HG03565 (cell line): ENCODE measurements at regions not wholly inside any gene's neighbourhood (a gene's known extent, or its start where the extent isn't known, plus 50 kb on each side); places are given as distances from the start of the nearest gene placed in this dataset.
A peak's percentile ranks its signal among the peaks of the same experiment; 100 is the strongest.
"Not testable (repeated sequence)": the region's sequence is repeated elsewhere in the genome, so short reads cannot be mapped to it uniquely, and the experiment has no call there.

ENCODE experiments used
- ATAC-seq: cut with Tn5 transposase; IDR thresholded peaks from one replicate; pipeline ENCODE4 v1.9.1; 2021; ENCODE audit warnings: mild to moderate bottlenecking, moderate library complexity; ENCODE audit not compliant: unreplicated experiment

DNA sequence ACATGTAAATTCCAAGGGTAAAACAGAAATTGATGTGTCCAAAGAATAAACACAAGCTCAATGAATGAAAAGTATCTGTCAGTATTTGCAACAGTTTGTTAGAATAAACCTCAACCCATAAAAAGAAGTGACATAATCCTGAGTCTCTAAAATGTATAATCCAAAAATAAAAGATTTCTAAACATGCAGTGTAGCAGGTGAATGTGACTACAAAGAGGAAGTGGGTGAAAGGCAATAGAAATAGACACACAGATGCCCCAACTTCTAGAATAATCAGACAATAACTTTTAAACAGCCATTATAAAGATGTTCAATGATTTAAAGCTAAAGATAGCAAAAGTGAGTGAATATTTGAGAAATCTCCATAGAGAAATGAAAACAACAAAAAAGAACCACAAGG is 1009.2 kb upstream of the GJE1 start:
- ATAC-seq, result no peak

DNA sequence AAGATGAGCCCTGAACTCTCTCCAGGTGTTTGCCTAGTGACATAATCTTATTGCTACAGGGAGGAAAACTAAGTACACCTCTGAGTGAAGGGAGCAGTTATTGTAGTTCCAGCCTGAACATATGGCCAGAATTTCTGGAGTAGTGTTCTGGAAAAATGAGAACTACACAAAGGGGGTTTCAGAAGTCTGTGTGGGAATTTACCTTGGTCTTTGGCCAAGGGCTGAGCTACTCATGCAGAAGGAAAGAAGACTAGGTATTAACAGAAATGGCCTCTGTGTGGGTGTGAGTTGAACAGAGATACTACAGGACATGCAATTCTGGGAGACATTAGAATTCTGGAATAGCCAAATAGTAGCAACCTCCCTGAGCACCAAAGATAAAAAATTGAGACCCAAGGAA is 1009.7 kb upstream of the GJE1 start:
- ATAC-seq, result no peak

DNA sequence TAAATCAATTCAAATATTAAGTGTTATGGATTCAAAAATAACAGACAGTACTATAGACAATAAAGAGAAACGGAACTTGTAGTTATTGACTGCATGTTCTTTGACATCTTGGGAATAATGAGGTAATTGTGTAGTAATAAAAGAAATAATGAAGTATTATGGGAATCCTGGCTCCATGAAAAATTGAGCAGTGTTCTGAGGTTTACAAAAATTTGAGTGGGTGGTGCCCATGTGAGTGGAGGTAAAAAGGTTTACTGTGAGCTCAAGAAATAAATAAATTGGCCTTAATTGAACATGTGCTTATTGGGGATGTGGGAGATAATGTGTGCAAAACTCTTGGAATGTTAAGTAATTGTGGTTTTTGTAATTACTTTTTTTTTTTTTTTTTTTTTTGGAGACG is 1013.7 kb upstream of the GJE1 start:
- ATAC-seq, result no peak

GRCh38 chr6:141117874-141118273 is 1014.9 kb upstream of the GJE1 start:
- ATAC-seq, result no peak

GRCh38 chr6:141110481-141110880 is 1022.2 kb upstream of the GJE1 start:
- no peak for ATAC-seq

- ATAC-seq, result no peak
These were observed 1025.0 kb upstream of the GJE1 start for GRCh38 chr6:141107591-141108160.

DNA sequence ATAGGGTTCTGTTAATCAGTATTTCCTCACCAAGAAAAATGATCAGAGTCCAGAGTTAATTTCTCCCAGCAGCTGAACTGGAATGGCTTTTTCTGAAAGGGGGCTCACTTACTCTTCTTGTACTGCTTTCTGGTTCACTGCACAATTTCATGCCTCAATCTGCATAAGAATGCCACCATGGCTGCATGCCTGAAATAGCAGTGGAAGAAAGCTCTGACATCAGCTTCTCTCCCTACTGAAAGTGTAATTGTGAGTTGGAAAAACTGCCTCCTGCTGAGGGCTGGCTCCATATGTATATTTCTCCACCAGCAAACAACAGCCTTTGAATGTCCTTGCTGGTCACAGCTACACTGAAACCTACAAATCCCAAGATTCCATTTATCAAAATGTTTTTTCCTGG is 1027.2 kb upstream of the GJE1 start:
- no peak for ATAC-seq

DNA sequence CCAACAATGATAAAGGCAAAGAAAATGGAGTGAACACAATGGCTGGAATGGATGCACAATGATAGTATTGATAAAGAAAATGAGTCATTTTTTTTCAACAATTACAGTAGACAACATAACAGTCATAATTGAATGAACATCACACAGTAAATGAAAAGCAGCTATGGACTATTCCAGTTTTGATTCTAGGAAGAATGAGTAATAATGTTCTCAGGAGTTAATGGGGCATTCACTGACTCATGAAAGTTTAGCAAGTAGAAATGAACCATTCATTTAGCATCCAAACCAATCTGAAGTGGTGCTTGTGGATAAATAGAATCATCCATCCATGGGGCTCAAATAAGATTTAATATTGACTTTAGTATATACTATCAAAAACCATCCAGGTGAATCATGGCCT is 1029.5 kb upstream of the GJE1 start:
- no peak for ATAC-seq

DNA sequence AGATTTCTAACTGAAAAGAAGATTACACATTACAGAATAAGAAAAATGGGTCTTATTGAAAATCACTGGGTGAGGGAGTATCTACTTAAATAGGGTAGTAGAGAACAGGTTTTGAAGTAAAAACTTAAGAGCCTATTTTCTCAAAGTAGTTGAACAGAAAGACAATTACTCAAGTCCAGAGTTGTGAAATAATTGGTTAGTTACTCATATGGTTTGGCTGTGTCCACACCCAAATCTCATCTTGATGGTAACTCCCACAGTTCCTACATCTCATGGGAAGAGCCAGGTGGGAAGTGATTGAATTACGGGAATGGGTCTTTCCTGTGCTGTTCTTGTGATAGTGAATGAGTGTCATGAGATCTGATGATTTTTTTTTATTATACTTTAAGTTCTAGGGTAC is 1035.3 kb upstream of the GJE1 start:
- ATAC-seq, result no peak

DNA sequence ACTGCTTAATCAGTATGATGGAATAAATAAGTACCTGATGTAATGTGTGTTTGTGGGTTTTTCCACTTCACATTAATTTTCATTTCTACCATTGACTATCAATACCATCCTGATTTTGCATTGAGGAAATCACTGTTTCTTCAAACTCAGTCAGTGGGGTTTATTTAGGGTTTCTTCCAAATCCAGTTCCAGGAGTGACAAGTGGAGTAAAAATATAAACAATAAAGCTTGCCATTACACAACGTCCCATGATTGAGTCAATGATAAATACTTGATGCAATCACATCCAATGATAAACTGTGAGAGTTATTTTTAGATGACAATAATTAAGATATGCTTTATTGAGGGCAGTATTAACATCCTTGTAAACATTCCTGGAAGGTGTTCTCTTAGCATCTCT is 1037.4 kb upstream of the GJE1 start:
- ATAC-seq, result no peak

DNA sequence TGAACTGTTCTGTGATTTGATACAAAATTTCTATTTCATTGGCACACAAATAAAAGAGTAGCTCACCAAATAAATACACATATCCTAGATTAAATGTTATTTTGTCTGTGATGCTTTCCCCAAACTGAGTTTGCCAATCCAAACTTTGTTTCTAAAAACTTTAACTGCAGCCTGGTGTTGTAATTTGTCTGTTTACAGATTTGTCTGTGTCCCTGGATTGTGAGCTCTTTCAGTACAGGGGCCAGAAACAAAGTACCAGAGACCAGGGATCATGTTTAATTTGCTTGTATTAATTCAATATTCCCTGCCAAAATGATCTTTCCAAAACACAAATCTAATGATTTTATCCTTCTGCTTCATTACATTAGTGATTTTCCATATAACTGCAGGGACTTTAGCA is 1044.6 kb upstream of the GJE1 start:
- ATAC-seq, result no peak

DNA sequence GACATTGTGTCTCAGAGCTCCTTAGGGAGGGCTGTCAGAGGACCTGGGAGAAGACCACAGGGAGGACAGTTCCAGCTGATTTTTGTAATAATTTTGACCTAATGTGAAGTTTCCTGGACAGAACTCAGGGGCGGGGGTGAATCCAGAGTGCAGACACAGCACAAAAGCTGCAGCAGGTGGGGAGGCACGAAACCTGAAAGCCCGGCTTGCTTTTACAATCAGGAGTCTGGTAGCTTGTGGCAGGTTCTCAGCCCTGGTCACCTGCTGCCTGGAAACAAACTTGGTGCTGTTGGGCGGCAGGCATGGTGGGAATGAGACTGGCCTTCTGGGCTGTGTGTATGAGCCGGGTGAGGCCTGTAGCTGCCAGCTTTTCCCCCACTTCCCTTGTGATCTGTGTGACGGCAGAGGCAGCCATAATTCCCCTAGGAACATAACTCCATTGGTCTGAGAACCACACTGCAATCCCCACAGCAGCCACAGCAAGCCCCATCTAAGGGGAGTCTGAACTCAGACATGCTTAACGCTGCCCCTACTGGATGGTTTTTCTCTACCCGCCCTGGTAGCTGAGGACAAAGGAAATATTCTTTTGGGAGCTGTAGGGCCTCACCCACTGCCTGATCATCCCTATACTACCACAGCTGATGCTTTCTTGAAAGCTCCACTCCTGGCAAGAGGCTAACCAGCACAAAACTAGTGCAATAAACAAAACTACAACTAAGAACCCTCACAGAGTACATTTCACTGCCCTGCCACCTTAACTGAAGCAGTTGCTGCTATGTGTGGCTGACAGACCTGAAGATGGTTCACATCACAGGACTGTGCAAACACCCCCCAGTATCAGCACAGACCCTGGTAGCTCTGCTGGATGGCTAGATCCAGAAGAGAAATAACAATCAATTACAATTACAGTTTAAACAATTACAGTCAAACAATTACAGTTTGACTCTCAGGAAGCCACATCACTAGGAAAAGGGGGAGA is 1055.1 kb upstream of the GJE1 start:
- peak; percentile 82 for ATAC-seq

DNA sequence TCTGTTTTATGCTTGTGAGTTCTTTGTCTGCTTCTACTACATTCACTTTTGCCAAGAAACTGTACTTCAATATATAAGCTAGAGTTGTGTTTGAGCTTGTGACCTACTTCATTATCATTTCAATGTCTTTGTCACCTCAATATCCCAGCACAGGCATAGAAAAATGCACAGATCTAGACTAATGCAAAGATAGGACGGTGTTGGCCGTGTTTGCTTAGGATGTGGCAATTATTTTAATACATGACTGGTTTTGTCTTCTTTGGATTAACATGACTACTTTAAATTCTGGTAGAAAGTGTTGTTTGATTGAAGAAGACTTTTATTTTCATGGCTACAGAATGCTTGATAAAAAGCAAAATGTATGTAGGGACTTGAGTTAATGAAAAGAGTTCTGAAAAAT is 1075.0 kb upstream of the GJE1 start:
- no peak for ATAC-seq

GRCh38 chr6:141056945-141057625 is 1075.6 kb upstream of the GJE1 start:
- no peak for ATAC-seq

GRCh38 chr6:141050471-141050870 is 1082.3 kb upstream of the GJE1 start:
- no peak for ATAC-seq

GRCh38 chr6:141048451-141048850 is 1084.3 kb upstream of the GJE1 start:
- no peak for ATAC-seq

- not testable (repeated sequence) for ATAC-seq
These were observed 1086.2 kb upstream of the GJE1 start for GRCh38 chr6:141046496-141046895.

DNA sequence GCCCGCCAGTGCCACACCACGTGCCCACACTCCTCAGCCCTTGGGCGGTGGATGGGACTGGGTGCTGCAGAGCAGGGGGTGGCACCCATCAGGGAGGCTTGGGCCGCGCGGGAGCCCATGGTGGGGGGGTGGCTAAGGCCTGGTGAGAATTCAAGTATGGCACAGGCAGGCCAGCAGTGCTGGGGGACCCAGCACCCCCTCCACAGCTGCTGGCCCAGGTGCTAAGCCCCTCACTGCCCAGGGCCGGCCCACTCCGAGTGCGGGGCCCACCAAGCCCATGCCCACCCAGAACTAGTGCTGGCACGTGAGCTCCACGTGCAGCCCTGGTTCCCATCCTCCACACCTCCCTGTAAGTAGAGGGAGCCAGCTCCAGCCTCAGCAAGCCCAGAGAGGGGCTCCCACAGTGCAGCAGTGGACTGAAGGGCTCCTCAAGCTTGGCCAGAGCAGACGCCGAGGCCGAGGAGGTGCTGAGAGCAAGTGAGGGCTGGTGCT is 1091.1 kb upstream of the GJE1 start:
- ATAC-seq, result no peak

GRCh38 chr6:141035312-141036200 is 1097.2 kb upstream of the GJE1 start:
- ATAC-seq, result no peak

DNA sequence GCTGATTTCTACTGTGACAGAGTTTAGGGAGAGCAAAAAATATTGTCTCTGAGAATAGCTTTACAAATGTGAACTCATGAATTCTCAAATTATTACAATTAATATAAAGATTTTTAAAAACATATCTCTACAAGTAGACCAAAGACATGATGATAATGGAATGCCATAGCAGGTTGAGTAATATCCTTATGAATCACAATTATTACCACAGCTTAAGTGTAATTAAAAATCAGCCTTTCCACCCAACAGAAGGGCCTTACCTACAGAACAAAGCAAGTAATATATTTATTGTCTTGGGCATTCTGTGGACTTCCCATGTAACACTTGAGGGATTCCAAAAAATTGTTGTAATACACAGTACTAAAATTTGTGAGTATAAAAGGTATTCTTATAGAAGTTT is 1099.6 kb upstream of the GJE1 start:
- no peak for ATAC-seq

GRCh38 chr6:141029908-141030307 is 1102.8 kb upstream of the GJE1 start:
- ATAC-seq, result no peak
